Retina (tissue), 1 donor: ENCODE measurements at regions not wholly inside any gene's neighbourhood (a gene's known extent, or its start where the extent isn't known, plus 50 kb on each side); places are given as distances from the start of the nearest gene placed in this dataset.

ENCODE experiments used
- DNase-seq: peaks from one replicate; pipeline ENCODE4 v3.0.0-alpha.2; 2016

DNA sequence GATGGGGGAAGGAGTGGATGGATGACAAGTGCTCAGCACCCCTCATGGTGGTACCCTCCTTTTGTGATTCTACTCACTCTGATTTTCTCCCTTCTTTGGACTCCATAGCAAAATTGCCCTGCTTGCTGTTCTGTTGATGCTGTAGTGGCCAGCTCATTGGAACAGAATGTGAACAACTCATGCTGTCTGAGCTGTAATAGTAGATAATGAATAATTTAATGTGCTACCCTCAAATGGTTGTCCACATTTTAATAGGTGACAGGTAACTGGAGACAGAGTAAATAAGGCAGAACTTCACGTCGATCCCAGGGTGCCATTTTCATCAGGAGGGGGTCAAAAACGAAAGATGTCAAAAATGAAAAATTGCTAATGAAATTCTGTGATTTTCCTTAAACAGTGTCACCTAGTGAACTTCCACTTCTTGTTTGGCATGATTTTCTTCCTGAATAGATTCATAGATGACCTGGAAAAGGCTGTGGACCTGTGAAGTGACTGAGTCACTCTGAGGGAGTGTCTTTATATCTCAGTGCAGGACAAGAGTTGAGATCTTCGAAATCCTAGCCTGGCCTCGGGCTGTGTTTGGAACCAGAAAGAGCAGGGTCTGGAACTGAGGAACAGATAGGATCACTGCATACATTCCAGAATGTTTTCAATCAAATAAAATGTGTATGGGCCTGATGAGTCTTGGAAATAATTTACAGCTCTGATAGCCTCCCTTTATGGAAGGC lies 270.2 kb downstream of the PSAT1 start:
- DNase-seq: no peak

DNA sequence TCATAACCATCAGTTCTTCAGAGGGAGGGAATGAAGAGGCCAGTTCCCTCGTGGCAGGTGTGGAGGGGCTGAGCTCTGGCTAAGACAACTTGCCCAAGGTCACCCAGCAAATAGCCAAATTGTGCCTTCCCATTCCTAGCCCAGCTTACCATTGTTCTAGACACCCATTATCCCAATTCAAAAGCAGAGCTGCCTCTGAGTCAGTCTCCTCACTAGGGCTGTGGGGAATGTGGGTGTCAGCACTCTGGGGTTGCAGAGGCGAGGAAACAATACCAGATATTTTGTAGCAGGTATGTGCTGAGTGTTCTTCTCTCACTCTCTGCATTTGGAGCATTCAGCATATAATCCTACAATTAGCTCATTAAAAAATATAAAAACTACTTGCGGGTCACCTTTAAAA lies 270.8 kb downstream of the PSAT1 start:
- no peak for DNase-seq

DNA sequence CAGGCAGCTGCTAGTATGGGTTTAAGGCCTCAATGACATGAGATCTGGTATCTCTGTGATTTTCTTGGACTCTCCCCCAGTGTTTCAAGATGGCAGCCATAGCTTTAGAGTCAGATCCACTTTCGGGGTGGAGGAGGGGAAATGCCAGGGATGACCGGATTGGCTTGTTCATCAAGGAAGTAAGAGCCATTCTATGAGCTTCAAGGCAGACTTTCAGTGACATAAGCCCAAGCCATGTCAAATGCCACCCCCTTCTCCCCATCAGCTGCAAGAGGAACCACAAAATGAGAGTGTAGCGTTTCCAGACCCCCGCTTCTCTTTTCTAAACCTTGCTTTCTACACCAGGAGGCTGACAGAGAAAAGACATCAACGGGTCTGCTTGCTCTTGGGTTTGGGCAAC lies 271.8 kb downstream of the PSAT1 start:
- no peak for DNase-seq

DNA sequence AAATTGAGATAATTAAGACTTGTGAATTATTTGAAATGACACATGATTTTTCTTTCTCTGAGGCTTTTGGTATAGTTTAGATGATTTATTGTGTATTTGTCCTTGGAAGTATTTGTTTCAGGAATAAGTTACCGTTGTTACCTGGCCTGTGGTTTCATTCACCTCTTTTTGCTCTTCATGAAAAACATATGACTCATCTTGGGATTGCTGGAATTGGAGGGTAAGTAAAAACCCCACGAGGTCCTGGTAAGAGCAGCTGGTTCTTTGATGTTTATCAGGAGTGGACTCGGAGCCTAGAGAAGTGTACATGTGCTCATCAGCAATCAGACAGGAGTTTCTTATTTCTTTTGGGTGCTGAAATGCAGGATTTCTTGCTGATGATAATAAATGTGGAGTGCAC lies 275.3 kb downstream of the PSAT1 start:
- no peak for DNase-seq

DNA sequence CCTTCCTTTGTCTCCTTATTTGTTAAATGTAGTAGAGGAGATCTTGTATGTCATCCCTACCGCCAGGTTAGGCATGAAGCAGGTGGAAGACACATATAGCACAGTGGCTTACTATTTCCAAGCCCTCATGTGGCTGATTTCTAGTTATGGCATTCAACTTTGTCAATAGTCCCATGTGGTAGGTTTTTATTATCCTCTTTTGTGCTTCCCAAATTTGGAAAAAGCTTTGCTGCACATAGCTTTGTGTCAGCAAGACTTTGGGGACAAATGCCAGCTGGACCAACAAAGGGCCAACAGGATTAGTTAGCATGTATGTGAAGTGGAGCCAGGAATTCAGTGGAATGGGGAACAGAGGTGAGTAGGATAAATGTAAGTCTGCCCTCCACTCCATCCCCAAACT lies 276.3 kb downstream of the PSAT1 start:
- DNase-seq: no peak

DNA sequence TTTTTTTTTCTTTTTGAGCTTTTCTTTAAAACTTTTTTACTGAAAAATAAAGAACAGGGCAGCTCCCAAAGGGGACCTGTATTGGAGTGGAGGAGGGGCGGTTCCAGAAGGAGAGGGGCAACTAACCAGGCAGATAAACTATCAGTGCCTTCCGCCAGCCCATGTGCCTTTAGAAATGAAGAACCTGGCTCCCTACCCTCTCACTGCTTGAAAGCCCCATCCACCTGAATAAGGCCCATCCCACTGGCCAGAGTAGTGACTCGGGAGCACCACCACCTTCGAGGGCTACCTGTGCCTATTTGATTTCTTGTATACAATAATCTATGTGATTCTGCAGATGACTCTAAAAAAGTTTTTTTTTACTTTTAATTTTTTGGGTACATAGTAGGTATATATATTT lies 276.7 kb downstream of the PSAT1 start:
- no peak for DNase-seq

DNA sequence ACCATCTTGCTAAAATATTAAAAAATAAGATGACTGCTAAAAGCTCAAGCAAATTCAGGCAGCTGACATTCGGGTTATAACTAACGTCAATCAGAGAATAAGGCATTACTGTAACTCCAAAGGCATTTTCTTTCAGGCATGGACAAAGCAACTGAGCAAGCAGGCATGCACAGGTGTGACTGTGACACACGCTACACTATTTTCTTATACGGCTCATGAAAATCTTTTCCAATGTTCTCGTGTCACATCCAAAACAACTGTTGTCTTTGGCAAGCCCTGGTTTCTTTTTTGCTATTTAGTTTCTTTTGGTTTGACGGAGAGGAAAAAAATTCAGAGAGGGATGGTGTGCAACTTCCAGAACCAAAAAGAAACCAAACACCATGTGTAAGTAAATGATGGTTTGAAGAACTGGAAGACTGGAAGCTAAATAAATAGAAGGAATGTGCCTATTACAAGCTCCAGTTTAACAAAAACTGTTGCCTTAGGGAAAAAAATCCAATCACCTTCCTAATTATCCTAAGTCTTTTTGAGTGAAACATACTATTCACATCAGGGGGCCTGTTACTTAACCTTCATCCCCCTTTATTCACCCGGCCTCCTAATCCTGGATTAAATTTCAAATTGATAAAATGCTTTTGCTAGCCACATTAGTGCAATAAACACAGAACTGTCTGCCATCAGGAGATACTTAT lies 277.6 kb downstream of the PSAT1 start:
- DNase-seq: peak; percentile 17

DNA sequence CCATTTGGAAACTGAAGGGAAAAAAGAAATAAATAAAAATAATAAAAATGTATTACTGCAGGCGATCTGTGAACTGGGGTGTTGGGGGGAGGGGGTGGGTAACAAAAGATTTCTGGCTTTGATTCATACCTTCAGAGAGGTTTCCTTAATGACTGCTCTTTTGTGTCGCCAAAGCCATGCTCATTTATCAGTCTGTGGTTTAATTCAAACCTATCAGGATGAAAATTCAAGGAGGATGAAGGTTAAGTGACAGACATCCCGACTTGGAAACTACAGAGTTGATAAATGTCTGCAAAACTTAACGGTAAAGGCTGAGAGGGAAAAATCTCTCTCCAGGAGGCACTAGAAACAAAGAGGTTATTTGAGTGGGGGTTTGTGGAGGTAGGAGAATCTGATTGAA lies 278.2 kb downstream of the PSAT1 start:
- DNase-seq: peak; percentile 17

DNA sequence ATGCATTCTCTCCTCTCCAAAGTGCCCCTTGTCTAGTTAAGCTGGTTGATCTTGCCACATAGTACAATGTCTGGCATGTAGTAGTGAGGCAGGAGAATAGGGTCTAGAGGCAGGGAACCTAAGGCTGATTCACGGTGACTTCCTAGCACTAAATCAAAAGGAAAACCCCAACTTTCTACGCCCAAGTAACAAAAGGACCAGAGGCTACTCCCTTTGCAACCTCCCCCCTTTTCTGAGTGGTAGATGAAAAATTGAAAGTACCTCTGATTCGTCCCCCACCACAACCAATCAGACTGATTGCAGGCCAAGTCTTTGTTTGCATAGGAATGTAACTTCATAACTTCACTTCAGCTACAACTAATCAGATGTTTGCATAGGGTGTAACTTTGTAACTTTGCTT lies 278.8 kb downstream of the PSAT1 start:
- DNase-seq: no peak

DNA sequence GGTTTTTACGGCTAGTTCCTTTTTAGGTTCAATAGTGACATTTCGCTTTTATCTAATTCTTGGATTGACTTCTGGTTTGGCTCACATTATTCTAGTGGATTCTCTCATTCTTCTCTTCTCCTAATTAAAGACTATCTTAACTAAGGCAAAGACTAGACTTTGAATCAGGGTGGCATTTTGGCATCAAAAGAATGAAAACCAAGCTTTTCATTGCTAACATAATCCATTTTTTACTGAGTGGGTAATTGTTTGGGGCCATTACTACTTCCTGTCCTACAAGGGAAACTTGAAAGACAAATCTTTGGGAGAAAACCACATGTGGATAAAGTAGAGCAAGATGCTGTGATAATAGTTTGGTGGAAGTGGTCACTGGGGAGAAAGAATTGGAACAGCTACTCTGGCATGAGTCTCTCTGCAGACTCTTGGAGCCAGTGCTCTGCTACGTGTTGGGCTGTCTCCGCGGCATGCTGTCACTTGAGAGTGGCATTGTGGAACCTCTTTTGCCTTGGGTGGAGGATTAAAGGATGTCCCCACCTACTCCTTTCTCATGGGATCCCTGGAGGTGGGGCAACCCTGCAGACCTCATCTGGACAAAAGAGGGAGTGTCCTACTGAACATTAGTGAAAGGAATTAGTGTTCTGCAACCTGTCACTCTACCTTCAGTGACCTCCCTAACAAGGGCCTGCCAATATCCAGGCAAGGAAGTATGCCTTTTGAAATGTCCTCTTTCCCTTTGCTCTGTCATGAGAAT lies 280.4 kb downstream of the PSAT1 start:
- no peak for DNase-seq

DNA sequence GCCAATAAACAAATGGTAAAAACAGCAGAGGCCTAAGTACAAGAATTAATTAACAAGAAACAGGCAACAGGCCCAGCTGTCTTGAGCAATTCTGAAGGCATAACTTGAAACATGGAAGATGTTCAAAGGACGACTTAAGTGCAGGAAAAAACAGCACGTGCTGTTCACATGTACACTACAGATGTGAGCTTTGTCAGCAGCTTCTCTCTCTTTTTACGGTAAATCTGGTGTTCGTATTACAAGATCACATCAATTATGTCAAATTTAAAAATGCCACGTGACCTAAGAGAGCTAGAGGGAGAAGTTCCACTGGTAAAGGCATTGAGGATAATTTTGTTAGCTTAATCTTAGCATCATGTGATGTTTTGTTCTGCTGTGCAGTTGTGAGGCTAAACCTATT lies 281.1 kb downstream of the PSAT1 start:
- no peak for DNase-seq

DNA sequence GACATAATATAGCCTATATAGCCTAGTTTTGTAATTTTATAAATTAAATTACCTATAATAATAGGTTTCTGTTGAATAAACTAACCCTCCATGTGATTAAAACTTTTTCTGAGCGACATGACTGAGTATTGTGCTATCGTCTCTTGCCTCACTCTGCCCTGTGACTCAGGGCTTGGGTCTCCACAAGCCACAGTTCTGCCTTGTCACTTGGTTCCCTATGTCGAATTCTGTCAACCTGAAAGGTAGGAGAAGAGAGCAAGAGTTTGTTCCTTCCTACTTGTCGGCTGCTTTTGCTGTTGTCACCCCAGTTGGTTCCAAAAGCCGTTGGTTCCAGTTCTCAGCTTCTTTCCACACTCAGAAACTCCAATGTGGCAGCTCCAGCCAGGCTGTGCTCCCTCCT lies 285.9 kb downstream of the PSAT1 start:
- no peak for DNase-seq

DNA sequence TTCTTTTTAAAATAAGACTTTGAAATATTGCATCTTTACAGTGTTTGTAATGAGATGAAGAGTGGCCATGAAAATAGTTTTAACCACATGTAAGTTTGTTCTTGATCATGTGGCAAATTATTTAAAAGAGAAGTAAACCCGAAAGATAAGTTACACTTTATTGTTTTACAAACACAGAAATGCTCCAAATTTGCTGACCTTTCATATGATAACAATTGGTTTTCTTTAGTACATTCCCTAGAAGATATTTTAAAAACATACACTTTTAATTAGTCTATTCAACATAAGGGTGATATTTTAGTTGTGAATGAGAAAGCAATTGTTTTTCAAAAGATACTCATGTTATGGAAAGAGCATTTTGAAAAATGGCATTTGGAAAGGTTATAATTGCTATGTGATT lies 287.7 kb downstream of the PSAT1 start:
- no peak for DNase-seq

DNA sequence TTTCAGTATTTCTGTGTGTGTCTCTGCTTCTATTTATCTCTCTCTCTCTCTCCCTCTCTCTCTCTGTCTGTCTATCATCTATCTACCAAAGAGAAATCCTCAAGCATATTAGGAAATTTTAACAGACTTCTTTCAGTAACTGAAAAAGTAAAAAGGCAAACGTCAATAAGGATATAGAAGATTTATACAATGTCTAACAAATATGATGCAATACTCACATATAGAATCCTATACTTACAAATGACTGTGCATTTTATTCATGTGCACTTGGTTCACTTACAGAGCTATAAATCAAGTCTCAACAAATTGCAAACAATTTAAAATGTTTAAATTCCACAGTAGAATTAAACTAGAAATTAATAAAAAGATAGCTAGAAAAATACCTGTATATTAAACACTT lies 289.0 kb downstream of the PSAT1 start:
- no peak for DNase-seq

DNA sequence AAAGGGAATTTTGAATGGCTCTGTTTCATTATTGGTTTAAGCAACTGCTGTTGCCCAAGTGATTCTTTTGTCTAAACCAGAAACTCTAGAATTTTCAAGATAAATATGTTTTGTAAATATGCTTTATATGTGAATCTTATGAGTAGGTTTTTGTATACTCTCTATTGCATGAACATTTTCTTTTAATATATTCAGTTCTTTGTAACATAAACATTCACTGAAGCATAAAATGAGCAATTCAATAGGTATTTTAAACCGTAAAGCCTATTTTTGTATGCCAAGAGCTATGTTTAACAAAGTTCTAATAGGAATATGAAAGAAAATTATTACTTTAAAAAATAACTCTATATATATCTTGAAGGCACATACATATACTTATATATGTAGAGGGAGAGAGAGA lies 293.1 kb downstream of the PSAT1 start:
- no peak for DNase-seq

DNA sequence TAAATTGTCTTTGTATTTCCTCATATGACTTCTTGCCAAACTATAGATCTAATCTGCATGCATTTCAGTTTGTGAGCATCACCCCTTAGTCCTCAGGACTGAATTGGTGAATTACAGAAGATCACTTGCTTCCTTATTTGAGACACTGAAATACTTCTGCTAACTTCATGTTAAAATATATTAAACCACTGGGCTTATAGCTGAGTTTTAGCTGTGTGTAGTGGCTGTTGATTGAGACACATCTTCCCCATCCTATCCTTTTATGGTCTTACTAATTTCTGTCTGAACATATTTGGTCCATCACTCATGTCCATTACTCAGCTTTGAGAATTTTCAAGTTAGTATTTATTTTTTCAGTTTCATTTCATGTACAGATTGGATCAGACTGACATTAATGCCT lies 295.9 kb downstream of the PSAT1 start:
- no peak for DNase-seq

DNA sequence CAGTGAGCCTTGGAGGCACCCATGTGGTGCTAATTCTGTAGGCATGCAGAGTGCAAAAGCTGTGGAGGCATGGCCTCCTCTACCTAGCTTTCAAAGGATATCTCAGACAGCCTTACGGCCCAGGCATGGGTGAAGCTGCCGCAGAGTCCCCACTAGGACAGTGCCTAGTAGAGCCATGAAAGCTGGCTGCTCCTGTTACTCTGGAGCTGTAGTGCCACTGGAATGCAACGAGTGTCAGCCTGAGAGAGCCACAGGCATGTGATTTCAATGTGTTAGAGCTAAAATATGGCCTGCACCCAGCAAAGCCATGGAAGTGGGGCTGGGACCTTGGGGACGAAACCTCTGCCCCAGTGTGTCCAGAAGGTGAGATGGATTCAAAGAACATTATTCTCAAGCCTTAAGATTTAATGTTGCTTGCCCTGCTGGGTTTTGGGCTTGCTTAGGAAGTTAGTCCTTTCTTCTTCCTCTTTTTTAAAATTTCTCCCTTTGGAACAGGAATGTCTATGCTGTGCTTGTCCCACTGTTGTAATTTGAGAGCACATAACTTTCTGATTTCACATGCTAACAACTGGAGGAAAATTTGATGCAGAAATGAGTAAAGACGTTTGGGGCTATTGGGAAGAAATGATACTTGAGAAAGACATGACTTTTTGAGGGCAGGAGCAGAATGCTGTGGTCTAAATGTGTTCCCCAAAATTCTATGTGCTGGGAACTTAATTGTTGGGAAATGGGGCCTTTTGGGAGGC lies 298.4 kb downstream of the PSAT1 start:
- no peak for DNase-seq

DNA sequence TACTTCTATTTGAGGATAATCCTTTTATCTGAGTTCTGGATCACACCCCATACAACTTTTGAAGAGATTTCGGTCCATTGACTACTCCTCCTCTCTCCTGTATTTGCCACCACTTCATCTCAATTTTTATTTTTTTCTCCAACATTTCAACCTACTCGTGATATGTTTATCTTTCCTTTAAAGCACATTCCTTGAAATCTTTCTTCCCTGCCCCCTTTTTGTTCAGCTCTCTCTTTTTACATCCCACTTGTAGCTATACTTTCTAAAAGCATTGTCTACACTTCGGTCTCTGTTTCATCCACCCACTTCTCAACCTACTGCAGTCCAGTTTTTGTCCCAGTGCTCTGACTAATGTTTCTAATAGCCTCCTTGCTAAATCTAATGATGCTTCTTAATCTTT lies 299.4 kb downstream of the PSAT1 start:
- DNase-seq: no peak

DNA sequence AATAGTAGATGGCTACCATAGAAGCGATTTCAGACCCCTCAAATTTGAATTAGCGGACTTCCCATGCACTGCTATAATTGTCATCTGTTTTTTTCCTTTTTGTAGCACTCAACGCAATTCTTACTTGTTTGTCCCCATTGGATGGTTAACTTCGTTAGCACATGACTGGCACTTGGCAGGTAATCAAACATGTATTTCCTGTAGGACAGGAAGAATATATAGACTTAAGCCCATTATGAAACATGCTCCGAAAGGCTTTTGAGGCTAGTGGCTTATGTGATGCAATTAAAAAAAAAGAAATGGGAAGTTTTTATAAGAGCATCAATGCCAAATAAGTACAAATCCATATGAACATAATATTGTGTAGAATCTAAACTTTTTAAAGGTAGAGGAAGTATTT lies 301.2 kb downstream of the PSAT1 start:
- DNase-seq: no peak

DNA sequence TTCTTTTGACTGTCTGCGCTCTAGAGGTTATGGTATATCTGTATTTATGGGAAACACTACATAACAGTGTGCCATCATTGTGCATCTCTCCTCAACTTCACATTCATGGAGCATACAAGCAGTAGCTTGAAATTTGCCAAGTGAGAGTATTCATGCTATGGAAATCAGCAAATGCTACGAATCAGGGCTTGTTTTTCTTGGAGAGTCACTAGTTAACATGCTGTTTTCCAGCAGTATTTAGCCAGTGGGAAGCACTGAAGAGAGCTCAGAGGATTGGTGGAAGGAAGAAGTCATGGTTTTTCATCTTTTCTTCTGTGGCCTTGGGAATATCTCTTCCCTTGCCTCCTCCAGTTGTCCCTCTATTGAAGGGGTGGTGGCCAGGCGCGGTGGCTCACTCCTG lies 303.0 kb downstream of the PSAT1 start:
- no peak for DNase-seq

DNA sequence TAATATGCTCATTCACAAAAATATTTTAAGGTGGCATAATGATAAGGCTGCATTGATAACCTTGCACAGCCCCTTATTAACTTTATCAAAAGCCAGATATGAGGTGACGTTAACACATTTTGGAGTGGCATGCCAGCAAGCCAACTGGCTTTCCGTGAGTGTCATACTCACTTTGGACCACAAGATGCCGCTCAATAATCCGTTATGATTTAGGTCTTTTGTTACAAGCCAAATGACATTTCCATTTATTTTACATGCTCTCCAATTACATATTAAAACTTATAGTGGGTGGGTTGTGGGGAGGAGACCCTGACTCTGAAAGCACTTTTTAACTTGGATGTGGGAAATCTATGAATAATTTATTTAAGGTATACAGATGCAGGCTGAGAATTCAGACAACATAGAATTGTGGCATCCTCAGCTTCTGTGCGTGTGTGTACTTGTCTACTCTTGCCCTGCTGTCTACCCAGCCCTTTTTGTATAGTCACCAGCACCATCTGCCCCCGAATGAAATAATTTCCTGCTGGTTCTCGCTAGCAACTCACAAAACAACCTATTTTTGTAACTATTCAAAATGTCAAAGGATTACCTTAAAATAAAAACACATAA lies 305.1 kb downstream of the PSAT1 start:
- peak; percentile 76 for DNase-seq

DNA sequence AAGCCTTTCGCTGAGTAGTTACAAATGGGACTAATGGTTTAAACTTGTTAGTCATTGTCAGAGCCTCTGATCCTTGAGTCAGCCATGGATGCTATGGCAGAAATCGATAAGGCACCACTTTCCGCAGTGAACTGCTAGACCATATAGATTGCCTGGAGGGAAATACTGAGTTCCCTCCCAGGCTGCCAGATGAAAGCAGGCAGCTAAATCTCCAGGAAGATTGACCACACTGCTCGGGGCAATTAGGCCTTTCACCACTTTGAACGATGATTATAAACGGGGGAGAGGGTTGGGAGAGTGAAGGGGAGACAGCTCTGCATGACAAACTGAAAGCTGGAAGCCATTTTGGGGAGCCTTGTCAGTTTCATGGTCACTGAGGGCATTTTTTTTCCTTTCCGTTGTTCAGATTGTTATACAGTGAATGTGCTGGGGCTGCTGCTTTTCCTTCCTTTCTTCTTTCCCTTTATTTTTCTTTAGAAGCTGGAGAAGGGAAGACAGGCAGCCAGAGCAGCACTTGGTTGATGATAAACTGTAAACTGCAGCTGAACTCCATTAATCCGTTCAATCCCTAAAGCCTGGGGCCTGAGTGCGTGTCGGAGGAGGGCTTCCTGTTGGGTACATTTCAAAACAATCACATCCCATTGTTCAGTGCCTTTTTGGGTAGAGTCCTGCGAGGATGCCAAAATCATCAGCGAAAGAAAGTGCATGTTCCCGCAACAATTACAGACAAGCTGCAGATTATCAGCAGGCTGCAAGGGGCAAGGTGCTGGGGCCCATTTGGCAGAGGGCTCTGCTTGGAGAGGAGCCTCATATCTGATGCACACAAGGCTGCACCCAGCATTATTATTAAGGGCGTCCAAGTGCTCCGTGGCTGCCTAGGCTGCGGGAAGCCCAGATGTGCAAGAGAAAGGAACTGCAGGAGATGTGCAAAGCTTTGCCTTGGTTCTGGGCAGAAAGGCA lies 308.4 kb downstream of the PSAT1 start:
- peak; percentile 76 for DNase-seq
